ENCODE measurements at regions not wholly inside any gene's neighbourhood (a gene's known extent, or its start where the extent isn't known, plus 50 kb on each side); places are given as distances from the start of the nearest gene placed in this dataset.
A peak's percentile ranks its signal among the peaks of the same experiment; 100 is the strongest.

- H3K56ac ChIP-seq (ENCODE audit: insufficient read length, low read depth, low read length), result no peak overlapping the region
- H3K4me1 ChIP-seq (ENCODE audit: insufficient read depth, low read length), result no peaks in the 10 kb centered on the region
- Mint-ChIP-seq H3K4me3 (no peak overlapping the region), H3K9me3 (no peaks in the 10 kb centered on the region), H3K27me3 (ENCODE audit: low read depth) (peaks cover 3% of the 10 kb centered on the region; the same call in 1 of the 2 replicates), H3K27ac (peak overlapping the region in 1 of 3 experiments; percentile 46; a peak in 1 of 7 replicates), H3K36me3 (ENCODE audit: insufficient read depth in 1 of 3, low read depth in 3 of 3) (no peaks in the 10 kb centered on the region; a peak in 1 of 7 replicates), H3K4me1 (no peaks in the 10 kb centered on the region)
- H2AK5ac ChIP-seq (ENCODE audit: insufficient read length, low read length), result no peak overlapping the region
- H3K18ac ChIP-seq (ENCODE audit: insufficient read length, low read depth, low read length), result no peak overlapping the region
- H3K14ac ChIP-seq (ENCODE audit: insufficient read depth, low read length), result no peak overlapping the region
- H2BK15ac ChIP-seq (ENCODE audit: low read depth, low read length), result no peak overlapping the region
- no peaks in the 10 kb centered on the region for H3K23me2 ChIP-seq (ENCODE audit: insufficient read length, low read depth, low read length, poor library complexity, severe bottlenecking)
- no peaks in the 10 kb centered on the region for H3K79me2 ChIP-seq (ENCODE audit: insufficient read depth, low read length)
- TF ChIP-seq CTCF (conservative IDR thresholded peaks at IDR 0.05), result no peak
- no peak overlapping the region for H3K9ac ChIP-seq (ENCODE audit: extremely low read depth, insufficient read length, low read length)
- no peaks in the 10 kb centered on the region for H4K20me1 ChIP-seq (ENCODE audit: control insufficient read depth, insufficient read depth, insufficient read length)
- DNase-seq, result no peak
- no CpG with 5 or more reads among the region's 3 CpGs for WGBS (ENCODE audit: extremely low coverage, insufficient read length, low lambda C conversion rate)
- H2BK5ac ChIP-seq (ENCODE audit: insufficient read length, low read length), result no peak overlapping the region
- H3K27ac ChIP-seq (ENCODE audit: insufficient read length, low read depth, low read length), result no peak overlapping the region
- H3K4ac ChIP-seq (ENCODE audit: low read depth, low read length), result no peak overlapping the region
- no peak overlapping the region for H3K4me2 ChIP-seq (ENCODE audit: insufficient read depth, insufficient read length, low read length)
- no peak overlapping the region for H4K5ac ChIP-seq (ENCODE audit: insufficient read length, low read depth, low read length)
- no peak overlapping the region for H3K23ac ChIP-seq (ENCODE audit: insufficient read length, low read depth, low read length)
- H2BK12ac ChIP-seq (ENCODE audit: insufficient read length, low read depth, low read length), result no peak overlapping the region
- H3K27me3 ChIP-seq (ENCODE audit: insufficient read depth, low read length), result no peaks in the 10 kb centered on the region
- H2BK20ac ChIP-seq (ENCODE audit: low read depth, low read length, poor library complexity, severe bottlenecking), result no peak overlapping the region
- H3K79me1 ChIP-seq (ENCODE audit: insufficient read depth, low read depth, low read length, poor library complexity, severe bottlenecking), result no peaks in the 10 kb centered on the region
- H3T11ph ChIP-seq (ENCODE audit: low read length), result no peak overlapping the region
- no peak overlapping the region for H2BK120ac ChIP-seq (ENCODE audit: low read depth, low read length, poor library complexity, severe bottlenecking)
- no peak overlapping the region for H4K91ac ChIP-seq (ENCODE audit: insufficient read length, low read depth, low read length)
- H3K9me3 ChIP-seq (ENCODE audit: control insufficient read depth, low read depth, low read length), result no peaks in the 10 kb centered on the region
- H2AFZ ChIP-seq (ENCODE audit: low read length), result no peak overlapping the region
- no peak overlapping the region for H4K8ac ChIP-seq (replicated peaks; ENCODE audit: insufficient read length, low read depth, low read length)
These were observed 72.6 kb upstream of the PUM3 start for GRCh38 chr9:2916382-2916985.
